Thoracic aorta (tissue), 2 donors: ENCODE measurements at regions not wholly inside any gene's neighbourhood (a gene's known extent, or its start where the extent isn't known, plus 50 kb on each side); places are given as distances from the start of the nearest gene placed in this dataset.

Source experiments
- ATAC-seq: fragments of 150-250 bp; one replicate; pipeline ENCODE4 v1.8.0; 2017; ENCODE audit warnings: low read depth; ENCODE audit not compliant: insufficient number of reproducible peaks, low FRiP score
- DNase-seq: peaks from one replicate; pipeline ENCODE4 v3.0.0-alpha.2; 2020; ENCODE audit warnings: low spot score
- H3K27ac ChIP-seq, 2 donors: fragments of 200-600 bp; sonication (generic); 1 replicate in 1 of 2; 2 replicates in 1 of 2; pipeline ENCODE4 v1.5.1; 2016; ENCODE audit warnings: mild to moderate bottlenecking in 2 of 2, moderate library complexity in 2 of 2
- H3K27me3 ChIP-seq: fragments of 200-600 bp; sonication (generic); replicated peaks from 2 replicates; pipeline ENCODE4 v1.6.0; 2016; ENCODE audit warnings: mild to moderate bottlenecking; ENCODE audit not compliant: insufficient read depth
- H3K36me3 ChIP-seq: fragments of 200-600 bp; sonication (generic); one replicate; pipeline ENCODE4 v1.5.1; 2016
- H3K4me1 ChIP-seq, 2 donors: fragments of 200-600 bp; sonication (generic); 1 replicate in 1 of 2; 2 replicates in 1 of 2; pipeline versions ENCODE4 v1.5.1 to v1.6.0; 2016; ENCODE audit warnings: low read depth in 2 of 2, mild to moderate bottlenecking in 1 of 2; ENCODE audit not compliant: control insufficient read depth in 1 of 2
- H3K4me3 ChIP-seq: fragments of 200-600 bp; sonication (generic); 2 replicates; pipeline ENCODE4 v1.5.1; 2016; ENCODE audit warnings: mild to moderate bottlenecking
- H3K9me3 ChIP-seq: fragments of 200-600 bp; sonication (generic); 2 replicates; pipeline ENCODE4 v1.5.1; 2016
- CTCF ChIP-seq: fragments of 200-600 bp; sonication (generic); IDR thresholded peaks from one replicate; pipeline ENCODE4 v1.5.1; 2019; ENCODE audit warnings: antibody characterized with exemption

- TF ChIP-seq CTCF: no peak
- H3K4me1 ChIP-seq: no peaks in the 10 kb centered on the region
- ATAC-seq (no peak), DNase-seq (no peak)
- no peaks in the 10 kb centered on the region for H3K9me3 ChIP-seq
- no peaks in the 10 kb centered on the region for H3K27me3 ChIP-seq
- H3K4me3 ChIP-seq: no peak overlapping the region
- H3K27ac ChIP-seq: no peak overlapping the region
- H3K36me3 ChIP-seq: no peaks in the 10 kb centered on the region
Measured at GRCh38 chr18:73777356-73778031, 370.1 kb downstream of the FBXO15 start.

GRCh38 chr18:73774811-73775509, 372.7 kb downstream of the FBXO15 start:
- TF ChIP-seq CTCF: no peak
- DNase-seq: no peak
- Histone ChIP-seq H3K9me3 (no peaks in the 10 kb centered on the region), H3K4me1 (no peaks in the 10 kb centered on the region), H3K36me3 (no peaks in the 10 kb centered on the region), H3K4me3 (no peak overlapping the region), H3K27ac (no peak overlapping the region), H3K27me3 (no peaks in the 10 kb centered on the region)
- ATAC-seq: no peak

- Histone ChIP-seq H3K27me3 (no peaks in the 10 kb centered on the region), H3K9me3 (no peaks in the 10 kb centered on the region), H3K36me3 (no peaks in the 10 kb centered on the region), H3K4me3 (no peak overlapping the region), H3K27ac (no peak overlapping the region), H3K4me1 (no peaks in the 10 kb centered on the region)
- DNase-seq (no peak), ATAC-seq (no peak)
- no peak for TF ChIP-seq CTCF
Measured at GRCh38 chr18:73768043-73768442, 379.6 kb downstream of the FBXO15 start.

GRCh38 chr18:73766910-73767515, 380.6 kb downstream of the FBXO15 start:
- Histone ChIP-seq H3K27ac (no peak overlapping the region), H3K27me3 (no peaks in the 10 kb centered on the region), H3K4me1 (no peaks in the 10 kb centered on the region), H3K4me3 (no peak overlapping the region), H3K36me3 (no peaks in the 10 kb centered on the region), H3K9me3 (no peaks in the 10 kb centered on the region)
- no peak for ATAC-seq
- no peak for TF ChIP-seq CTCF
- DNase-seq: no peak

- ATAC-seq: no peak
- DNase-seq: no peak
- H3K27me3 ChIP-seq: no peaks in the 10 kb centered on the region
- no peak overlapping the region for H3K27ac ChIP-seq
- TF ChIP-seq CTCF: no peak
- H3K9me3 ChIP-seq: no peaks in the 10 kb centered on the region
- H3K4me1 ChIP-seq: no peaks in the 10 kb centered on the region
- no peaks in the 10 kb centered on the region for H3K36me3 ChIP-seq
- no peak overlapping the region for H3K4me3 ChIP-seq
Measured at GRCh38 chr18:73758446-73758845, 389.2 kb downstream of the FBXO15 start.
